GM19035 (cell line): ENCODE measurements at regions not wholly inside any gene's neighbourhood (a gene's known extent, or its start where the extent isn't known, plus 50 kb on each side); places are given as distances from the start of the nearest gene placed in this dataset.

Experiments used
- ATAC-seq: cut with Tn5 transposase; IDR thresholded peaks from one replicate; pipeline ENCODE4 v1.9.1; 2021; ENCODE audit not compliant: unreplicated experiment

GRCh38 chr13:53143757-53144339, 115.2 kb downstream of the OLFM4 start:
- no peak for ATAC-seq

DNA sequence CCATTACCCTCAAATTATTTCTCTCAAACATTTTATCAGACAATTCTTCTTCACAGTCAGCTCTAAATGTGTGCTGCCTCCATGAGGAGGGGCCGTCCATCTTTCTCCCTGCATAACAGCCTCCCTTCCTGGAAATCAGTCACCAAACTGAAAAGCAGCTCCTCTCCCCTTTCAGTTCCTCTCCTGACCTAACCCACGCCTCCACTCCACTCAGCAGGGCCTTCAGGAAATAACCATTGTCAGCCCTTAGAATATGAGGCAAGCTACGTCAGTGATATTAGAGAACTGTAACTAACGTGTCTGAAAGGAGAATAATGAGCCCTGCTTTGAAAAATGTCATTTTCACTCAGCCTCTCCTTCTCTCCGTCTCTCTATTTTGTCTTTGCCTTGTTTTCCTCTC, 116.2 kb downstream of the OLFM4 start:
- ATAC-seq: no peak

- ATAC-seq: no peak
Observed at GRCh38 chr13:53150568-53150967, 122.0 kb downstream of the OLFM4 start.

DNA sequence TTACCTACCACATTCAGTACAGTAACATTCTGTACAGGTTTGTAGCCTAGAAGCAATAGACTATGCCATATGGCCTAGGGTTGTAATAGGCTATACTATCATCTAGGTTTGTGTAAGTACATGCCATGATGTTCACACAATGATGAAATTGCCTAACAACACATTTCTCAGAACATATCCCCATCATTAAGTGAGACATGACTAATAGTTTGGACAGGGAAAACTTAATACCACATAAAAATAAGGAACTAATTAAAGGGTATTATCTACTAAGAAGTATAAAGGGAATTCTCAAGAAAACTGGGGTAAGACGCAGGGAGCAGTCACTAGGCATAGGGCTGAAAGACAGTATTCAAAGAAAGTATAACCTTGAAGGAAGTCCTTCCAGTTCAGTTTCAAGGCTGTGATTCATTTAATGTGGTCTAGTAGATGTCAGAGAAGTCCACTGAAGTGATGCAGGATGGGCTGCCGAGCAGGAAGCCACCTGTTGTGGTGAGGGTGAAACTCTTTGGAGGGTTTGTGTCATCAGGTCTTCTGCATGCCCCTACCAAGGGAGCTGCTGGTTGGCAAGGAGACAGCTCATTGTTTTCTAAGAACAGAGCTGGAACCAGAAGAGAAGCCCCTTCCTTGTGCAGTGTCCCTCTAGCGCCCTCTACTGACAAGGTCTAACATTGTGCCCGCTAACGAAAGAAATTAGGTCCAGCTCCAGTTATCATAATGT, 122.9 kb downstream of the OLFM4 start:
- peak; percentile 94 for ATAC-seq

DNA sequence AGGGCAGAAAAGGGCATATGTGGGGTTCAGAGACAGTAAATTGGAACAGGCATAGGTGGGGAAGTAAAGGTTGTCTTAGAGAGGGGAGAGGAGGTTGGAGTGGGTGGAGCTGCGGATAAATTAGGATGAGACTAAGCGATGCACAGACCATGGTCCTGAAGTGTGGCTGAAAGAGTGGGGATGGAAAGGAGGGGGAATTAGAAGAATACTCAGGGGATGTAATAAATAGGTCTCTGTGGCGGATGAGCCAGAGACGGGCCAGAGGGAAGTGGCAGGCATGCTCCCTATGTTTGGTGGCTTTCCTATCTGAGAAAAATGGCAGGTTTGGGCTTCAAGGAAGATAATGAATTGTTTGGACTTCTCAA, 123.4 kb downstream of the OLFM4 start:
- ATAC-seq: no peak

GRCh38 chr13:53158201-53158600, 129.6 kb downstream of the OLFM4 start:
- ATAC-seq: no peak

- no peak for ATAC-seq
Observed at GRCh38 chr13:53159431-53159830, 130.8 kb downstream of the OLFM4 start.

GRCh38 chr13:53160211-53160610, 131.6 kb downstream of the OLFM4 start:
- ATAC-seq: no peak

DNA sequence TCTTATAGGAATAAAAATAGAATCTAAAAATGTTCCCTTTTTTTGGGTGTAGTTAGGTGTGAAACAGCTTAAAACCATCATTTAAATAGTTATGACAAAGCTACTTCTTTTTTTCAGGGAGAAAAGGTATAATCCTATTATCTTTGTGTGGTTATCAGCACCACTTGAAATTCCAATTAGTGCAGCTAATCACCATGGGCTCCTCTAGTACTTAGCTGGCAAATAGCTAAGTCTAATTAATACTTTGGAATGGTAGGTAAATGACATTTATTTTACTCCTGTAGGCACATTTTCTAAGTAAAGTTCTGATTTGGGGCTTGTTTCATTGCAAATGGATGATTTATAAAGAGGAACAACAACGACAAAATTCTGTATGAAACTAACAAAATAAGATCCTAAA, 132.6 kb downstream of the OLFM4 start:
- no peak for ATAC-seq

DNA sequence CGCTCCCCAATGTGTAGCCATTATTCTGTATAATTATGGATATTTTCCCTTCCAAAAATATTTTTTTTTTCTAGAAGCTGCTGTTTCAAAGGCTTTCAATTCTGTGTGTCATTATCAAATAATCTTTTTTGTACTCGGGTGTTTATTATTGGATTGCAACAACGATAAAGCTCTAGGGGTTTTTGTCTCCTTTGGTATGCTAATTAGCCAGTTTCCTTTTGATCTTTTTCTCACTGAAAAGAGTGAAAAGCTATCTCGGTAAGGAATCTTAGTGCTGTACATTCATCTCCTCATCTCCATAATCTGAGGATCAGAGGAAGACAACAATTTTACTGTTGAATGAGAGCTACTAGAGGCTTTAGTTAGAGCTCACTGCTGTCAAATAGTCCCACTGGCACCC, 136.6 kb downstream of the OLFM4 start:
- ATAC-seq: no peak

GRCh38 chr13:53167561-53167960, 138.9 kb downstream of the OLFM4 start:
- no peak for ATAC-seq

- ATAC-seq: no peak
Observed at GRCh38 chr13:53170910-53171309, 142.3 kb downstream of the OLFM4 start.

DNA sequence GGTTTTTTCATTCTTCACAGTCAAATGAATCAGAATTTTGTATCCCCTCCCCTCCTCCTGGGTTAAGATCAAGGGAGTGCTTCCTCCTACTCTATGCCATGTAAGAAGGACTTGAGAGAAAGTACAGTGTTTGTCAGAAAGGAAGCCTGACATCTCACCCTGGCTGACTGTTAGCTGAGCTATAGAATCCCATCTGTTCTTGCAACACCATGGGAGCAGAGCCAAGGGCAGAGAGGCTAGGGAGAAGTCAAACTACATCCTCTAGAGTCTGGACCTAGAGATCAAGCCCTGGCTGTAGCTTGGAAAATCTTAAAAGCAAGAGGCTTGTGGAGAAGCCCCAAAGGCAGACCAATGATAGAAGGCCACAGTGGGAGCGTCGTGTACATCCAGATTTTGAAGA, 145.9 kb downstream of the OLFM4 start:
- no peak for ATAC-seq

DNA sequence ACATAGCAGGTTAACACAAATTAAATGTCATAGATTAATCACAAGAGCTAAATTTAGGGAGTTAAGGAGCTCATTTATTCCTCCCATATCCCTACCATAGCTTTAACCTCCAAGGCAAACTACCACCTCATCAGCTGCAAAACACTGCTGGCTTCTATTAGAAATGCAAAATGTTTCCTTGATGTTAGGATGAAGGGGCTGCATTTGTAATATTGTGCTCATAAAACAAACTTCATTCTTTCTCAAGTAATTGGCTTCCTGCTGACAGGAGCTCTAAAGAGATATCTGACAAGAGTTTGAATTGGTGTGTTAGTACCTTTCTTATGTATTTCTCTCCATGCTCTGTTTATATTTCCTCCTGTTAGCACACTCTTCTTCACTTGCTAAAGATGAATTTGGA, 152.1 kb downstream of the OLFM4 start:
- no peak for ATAC-seq

GRCh38 chr13:53182724-53183123, 154.1 kb downstream of the OLFM4 start:
- no peak for ATAC-seq

GRCh38 chr13:53188120-53188519, 159.5 kb downstream of the OLFM4 start:
- no peak for ATAC-seq

DNA sequence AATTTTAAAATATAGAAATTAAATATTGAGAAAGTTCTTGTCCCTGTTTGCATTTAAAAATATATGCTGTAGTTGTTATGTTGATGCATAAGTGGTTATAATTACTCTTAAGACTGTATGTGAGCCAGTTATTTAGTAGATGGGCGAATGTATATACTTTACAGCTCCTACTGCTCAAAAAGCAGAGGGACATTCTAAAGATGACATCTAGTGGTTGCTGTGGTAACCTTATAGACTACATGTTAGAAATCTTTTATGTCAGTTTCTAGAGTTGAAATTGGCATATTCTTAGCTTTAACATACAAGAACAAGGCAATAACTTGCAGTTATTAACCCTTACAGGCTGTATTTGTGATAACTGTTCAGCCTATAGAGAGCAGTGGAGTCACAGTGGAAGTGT, 160.5 kb downstream of the OLFM4 start:
- no peak for ATAC-seq

- no peak for ATAC-seq
Observed at GRCh38 chr13:53191091-53191490, 162.5 kb downstream of the OLFM4 start.

DNA sequence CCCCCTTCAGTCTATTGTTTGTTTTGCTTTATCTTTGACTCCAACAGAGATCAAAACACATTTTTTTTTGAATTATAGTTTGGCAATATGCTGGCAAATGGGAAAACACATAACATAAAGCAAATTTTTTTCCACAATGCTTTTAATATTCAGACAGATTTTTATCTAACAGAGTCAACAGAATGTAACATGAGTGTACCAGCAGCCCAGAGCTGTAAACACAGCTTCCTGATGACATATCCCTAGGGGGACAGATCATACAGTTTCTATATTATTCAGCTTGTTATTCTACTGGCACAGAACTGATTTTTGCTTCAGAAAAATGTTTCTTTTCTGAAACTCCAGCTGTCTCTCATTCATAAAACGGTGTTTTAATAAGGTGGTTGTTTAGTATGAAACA, 168.8 kb downstream of the OLFM4 start:
- ATAC-seq: no peak

DNA sequence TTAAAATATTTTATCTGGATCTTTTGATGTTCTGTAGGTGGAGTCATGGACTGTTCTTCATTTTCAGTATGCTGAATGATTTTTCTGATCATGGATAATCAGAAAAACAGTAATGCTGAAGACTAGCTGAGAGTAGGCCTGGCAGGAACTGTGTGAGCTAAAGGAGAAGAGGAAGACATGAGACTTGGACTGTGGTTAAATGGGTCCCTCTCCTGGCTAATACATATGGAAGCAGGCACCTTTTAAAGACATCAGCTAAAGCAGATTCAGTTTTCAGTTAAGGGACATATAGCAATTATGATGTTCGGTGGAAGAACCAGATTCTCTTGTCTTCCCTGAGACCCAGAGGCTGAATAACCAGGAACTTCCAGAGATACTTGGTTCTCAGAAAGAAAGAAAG, 169.4 kb downstream of the OLFM4 start:
- ATAC-seq: no peak

DNA sequence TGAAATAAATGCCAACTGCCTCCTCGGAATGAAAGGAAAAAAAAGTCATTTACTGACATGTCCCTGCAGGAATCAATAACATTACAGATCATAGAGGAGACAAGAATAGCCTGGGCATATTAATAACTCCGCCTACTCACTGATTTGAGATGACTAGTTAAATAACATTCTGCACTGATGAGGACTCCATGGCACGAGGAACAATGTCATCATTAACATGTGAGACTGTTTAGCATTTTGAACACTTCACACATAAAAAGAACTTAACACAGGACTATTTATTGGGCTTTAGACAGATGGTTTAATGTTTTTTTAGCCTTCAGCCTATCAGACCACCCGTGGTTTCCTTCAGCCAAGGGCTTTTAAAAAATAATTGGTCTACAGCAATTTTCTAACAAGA, 170.1 kb downstream of the OLFM4 start:
- no peak for ATAC-seq

DNA sequence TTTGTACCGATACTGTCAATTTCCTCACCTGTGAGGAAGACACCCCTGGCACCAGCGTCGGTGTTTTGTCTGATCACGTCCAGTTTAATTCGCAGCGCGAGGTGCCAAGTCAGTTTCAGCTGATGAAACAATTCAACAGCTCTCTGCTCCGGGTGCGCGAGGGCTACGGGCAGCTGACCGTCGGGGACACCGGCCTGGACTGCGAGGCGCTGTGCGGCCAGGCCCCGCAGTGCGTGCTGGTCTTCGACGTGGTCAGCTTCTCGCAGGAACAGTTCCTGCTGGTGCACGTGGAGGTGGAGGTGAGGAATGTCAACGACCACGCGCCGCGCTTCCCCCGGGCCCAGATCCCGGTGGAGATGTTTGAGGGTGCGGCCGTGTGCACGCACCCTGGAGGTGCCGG, 171.5 kb downstream of the OLFM4 start:
- no peak for ATAC-seq
